BE2C (cell line): ENCODE measurements at regions not wholly inside any gene's neighbourhood (a gene's known extent, or its start where the extent isn't known, plus 50 kb on each side); places are given as distances from the start of the nearest gene placed in this dataset.

Experiments
- DNase-seq: peaks from one replicate; pipeline ENCODE4 v3.0.0-alpha.2; 2020
- H3K27me3 ChIP-seq: fragments of 250-450 bp; sonication (Bioruptor Pico); 2 replicates; pipeline ENCODE4 v1.5.1; 2020; ENCODE audit warnings: mild to moderate bottlenecking
- H3K36me3 ChIP-seq: fragments of 250-450 bp; sonication (Bioruptor Pico); 2 replicates; pipeline ENCODE4 v1.5.1; 2020; ENCODE audit warnings: mild to moderate bottlenecking
- H3K4me1 ChIP-seq: fragments of 250-450 bp; sonication (Bioruptor Pico); 2 replicates; pipeline ENCODE4 v1.5.1; 2020
- H3K4me3 ChIP-seq: 2 replicates; pipeline ENCODE4 v1.5.1; 2011; ENCODE audit warnings: low read depth, low read length
- H3K9me3 ChIP-seq: fragments of 250-450 bp; sonication (Bioruptor Pico); 2 replicates; pipeline ENCODE4 v1.5.1; 2020
- TF ChIP-seq, protein P1 (sequence below): IDR thresholded peaks from 2 replicates; pipeline ENCODE4 v1.5.1; 2012; ENCODE audit warnings: mild to moderate bottlenecking, low read depth, low read length

GRCh38 chr2:167490455-167490854 is 602.2 kb downstream of the XIRP2 start:
- H3K9me3 ChIP-seq = no peaks in the 10 kb centered on the region
- no peaks in the 10 kb centered on the region for H3K36me3 ChIP-seq
- no peak overlapping the region for H3K4me3 ChIP-seq
- H3K27me3 ChIP-seq = no peaks in the 10 kb centered on the region
- TF ChIP-seq, protein P1, sequence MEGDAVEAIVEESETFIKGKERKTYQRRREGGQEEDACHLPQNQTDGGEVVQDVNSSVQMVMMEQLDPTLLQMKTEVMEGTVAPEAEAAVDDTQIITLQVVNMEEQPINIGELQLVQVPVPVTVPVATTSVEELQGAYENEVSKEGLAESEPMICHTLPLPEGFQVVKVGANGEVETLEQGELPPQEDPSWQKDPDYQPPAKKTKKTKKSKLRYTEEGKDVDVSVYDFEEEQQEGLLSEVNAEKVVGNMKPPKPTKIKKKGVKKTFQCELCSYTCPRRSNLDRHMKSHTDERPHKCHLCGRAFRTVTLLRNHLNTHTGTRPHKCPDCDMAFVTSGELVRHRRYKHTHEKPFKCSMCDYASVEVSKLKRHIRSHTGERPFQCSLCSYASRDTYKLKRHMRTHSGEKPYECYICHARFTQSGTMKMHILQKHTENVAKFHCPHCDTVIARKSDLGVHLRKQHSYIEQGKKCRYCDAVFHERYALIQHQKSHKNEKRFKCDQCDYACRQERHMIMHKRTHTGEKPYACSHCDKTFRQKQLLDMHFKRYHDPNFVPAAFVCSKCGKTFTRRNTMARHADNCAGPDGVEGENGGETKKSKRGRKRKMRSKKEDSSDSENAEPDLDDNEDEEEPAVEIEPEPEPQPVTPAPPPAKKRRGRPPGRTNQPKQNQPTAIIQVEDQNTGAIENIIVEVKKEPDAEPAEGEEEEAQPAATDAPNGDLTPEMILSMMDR = no peak
- H3K4me1 ChIP-seq = no peaks in the 10 kb centered on the region
- no peak for DNase-seq

GRCh38 chr2:167489325-167489724 is 601.0 kb downstream of the XIRP2 start:
- H3K4me3 ChIP-seq = no peak overlapping the region
- no peaks in the 10 kb centered on the region for H3K9me3 ChIP-seq
- H3K4me1 ChIP-seq = no peaks in the 10 kb centered on the region
- no peaks in the 10 kb centered on the region for H3K27me3 ChIP-seq
- H3K36me3 ChIP-seq = no peaks in the 10 kb centered on the region
- TF ChIP-seq, protein P1 = no peak
- no peak for DNase-seq

DNA sequence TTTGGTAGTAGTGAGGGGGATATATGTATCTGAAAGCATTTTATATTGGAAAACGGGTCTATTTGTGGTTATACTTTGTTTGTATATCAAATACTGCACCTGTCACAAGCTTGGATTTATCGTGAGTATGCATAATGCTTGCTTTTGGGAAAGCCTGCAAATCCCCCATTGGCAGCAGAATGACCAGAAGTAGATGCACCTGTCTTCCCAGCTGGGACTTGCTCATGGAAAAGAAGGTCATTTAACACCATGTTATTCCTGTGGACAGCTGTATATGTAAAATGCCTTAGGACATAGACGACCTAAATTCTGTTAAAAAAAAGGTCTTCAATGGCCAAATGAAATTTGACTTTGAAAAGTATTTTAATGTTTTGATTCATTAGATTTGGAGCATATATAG is 599.4 kb downstream of the XIRP2 start:
- TF ChIP-seq, protein P1 = no peak
- H3K9me3 ChIP-seq = no peaks in the 10 kb centered on the region
- H3K4me1 ChIP-seq = no peaks in the 10 kb centered on the region
- DNase-seq = no peak
- H3K27me3 ChIP-seq = no peaks in the 10 kb centered on the region
- no peaks in the 10 kb centered on the region for H3K36me3 ChIP-seq
- no peak overlapping the region for H3K4me3 ChIP-seq

GRCh38 chr2:167484875-167485274 is 596.6 kb downstream of the XIRP2 start:
- TF ChIP-seq, protein P1 = no peak
- H3K36me3 ChIP-seq = no peaks in the 10 kb centered on the region
- no peak overlapping the region for H3K4me3 ChIP-seq
- no peak for DNase-seq
- H3K27me3 ChIP-seq = no peaks in the 10 kb centered on the region
- H3K9me3 ChIP-seq = no peaks in the 10 kb centered on the region
- no peaks in the 10 kb centered on the region for H3K4me1 ChIP-seq

DNA sequence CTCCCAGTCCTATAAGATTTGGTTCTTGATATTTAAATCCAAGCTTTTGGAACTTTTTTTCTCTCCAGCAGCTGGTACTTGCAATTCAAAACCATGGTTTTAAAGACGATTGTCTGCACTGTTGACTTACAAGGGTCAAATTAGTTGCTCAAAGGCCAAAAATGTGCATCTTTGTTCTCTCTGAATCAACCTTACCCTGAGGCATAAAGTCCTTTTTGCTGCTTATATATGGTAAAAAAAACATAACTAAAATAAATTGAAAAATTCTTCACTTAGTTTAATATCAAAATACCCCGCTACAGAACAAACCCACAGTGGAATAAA is 592.7 kb downstream of the XIRP2 start:
- Histone ChIP-seq H3K27me3 (no peaks in the 10 kb centered on the region), H3K4me1 (no peaks in the 10 kb centered on the region), H3K9me3 (no peaks in the 10 kb centered on the region), H3K36me3 (no peaks in the 10 kb centered on the region), H3K4me3 (no peak overlapping the region)
- no peak for DNase-seq
- TF ChIP-seq, protein P1 = no peak

DNA sequence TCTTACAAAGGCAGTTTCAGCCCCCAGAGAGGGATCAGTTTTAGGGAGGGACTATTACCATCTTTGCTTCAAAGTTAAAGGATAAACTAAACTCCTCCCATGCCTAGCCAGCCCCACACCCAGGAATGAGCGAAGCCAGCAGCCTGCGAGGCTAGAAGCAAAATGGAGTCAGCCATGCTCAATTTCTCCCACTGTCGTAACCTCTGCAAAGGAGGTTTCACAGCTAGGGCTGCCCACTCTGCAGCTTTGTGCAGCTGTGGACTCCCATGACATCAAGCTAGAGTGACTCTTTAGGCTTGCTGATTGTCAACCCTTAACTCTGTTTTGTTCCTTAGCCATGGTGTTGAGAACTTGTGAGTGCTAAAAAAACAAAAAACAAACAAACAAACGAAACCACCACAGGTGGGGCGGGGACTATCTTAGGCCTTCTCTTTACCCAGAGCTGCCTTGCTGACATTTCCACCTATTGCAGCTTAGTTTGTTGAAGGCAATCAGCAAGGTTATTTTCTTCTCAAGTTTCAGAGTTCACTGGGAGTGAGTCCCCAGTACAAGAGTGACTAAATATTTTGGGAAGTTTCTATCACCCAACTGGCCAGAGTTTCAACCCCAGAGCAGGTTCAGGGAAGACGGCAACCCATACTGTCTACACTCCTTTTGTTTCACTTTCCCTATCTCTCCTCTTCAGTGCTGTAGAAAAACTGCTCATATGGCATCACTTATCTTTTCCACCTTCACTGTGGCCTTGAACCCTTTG is 592.1 kb downstream of the XIRP2 start:
- Histone ChIP-seq H3K9me3 (no peaks in the 10 kb centered on the region), H3K36me3 (no peaks in the 10 kb centered on the region), H3K4me3 (no peak overlapping the region), H3K27me3 (no peaks in the 10 kb centered on the region), H3K4me1 (no peaks in the 10 kb centered on the region)
- TF ChIP-seq, protein P1 = no peak
- no peak for DNase-seq
